CD4-positive, CD25-positive, alpha-beta regulatory T cell (primary cell): ENCODE measurements at regions not wholly inside any gene's neighbourhood (a gene's known extent, or its start where the extent isn't known, plus 50 kb on each side); places are given as distances from the start of the nearest gene placed in this dataset.
"Not testable (repeated sequence)": the region's sequence is repeated elsewhere in the genome, so short reads cannot be mapped to it uniquely, and the experiment has no call there.

Source experiments
- ATAC-seq, 2 donors: fragments of 150-1000 bp; cut with Tn5 transposase; one replicate each; pipeline ENCODE4 v1.10.0; 2021; ENCODE audit warnings: low read depth in 2 of 2, moderate number of reproducible peaks in 2 of 2, moderate library complexity in 1 of 2
- DNase-seq, 3 donors: peaks; one replicate each; pipeline versions ENCODE4 v3.0.0 to v3.0.0-alpha.2; 2012 to 2022; ENCODE audit warnings: mixed read lengths in 1 of 3
- H3K27ac ChIP-seq: one replicate; pipeline ENCODE4 v1.7.0; 2013; ENCODE audit warnings: mild to moderate bottlenecking, low read length; ENCODE audit not compliant: insufficient read depth, poor library complexity, severe bottlenecking
- H3K27me3 ChIP-seq: one replicate; pipeline ENCODE4 v1.7.0; 2013; ENCODE audit warnings: low read length; ENCODE audit not compliant: control insufficient read depth, insufficient read depth
- H3K36me3 ChIP-seq: one replicate; pipeline ENCODE4 v1.7.0; 2013; ENCODE audit warnings: mild to moderate bottlenecking, low read length, moderate library complexity; ENCODE audit not compliant: control insufficient read depth, insufficient read depth
- H3K4me1 ChIP-seq: 2 replicates; pipeline ENCODE4 v1.7.0; 2013; ENCODE audit warnings: mild to moderate bottlenecking, low read length; ENCODE audit not compliant: insufficient read depth, control insufficient read depth, poor library complexity, severe bottlenecking
- H3K4me3 ChIP-seq: one replicate; pipeline ENCODE4 v1.7.0; 2013; ENCODE audit warnings: low read depth, mild to moderate bottlenecking, low read length, moderate library complexity
- H3K9me3 ChIP-seq, 2 experiments: 1 replicate in 1 of 2; 2 replicates in 1 of 2; pipeline ENCODE4 v1.7.0; 2013; ENCODE audit warnings: low read length in 2 of 2, mild to moderate bottlenecking in 1 of 2, moderate library complexity in 1 of 2; ENCODE audit not compliant: control insufficient read depth in 2 of 2
- H3K27ac Mint-ChIP-seq, 3 donors: one replicate each; pipeline ENCODE4 v1.8.0; 2020 to 2022; ENCODE audit warnings: mild to moderate bottlenecking in 3 of 3, mixed read lengths in 3 of 3, moderate library complexity in 2 of 3
- H3K27me3 Mint-ChIP-seq: one replicate; pipeline ENCODE4 v1.8.0; 2022; ENCODE audit warnings: mild to moderate bottlenecking, mixed read lengths
- H3K36me3 Mint-ChIP-seq: one replicate; pipeline ENCODE4 v1.8.0; 2020; ENCODE audit warnings: mixed read lengths
- H3K4me1 Mint-ChIP-seq, 4 donors: one replicate each; pipeline ENCODE4 v1.8.0; 2020 to 2022; ENCODE audit warnings: mixed read lengths in 4 of 4, mild to moderate bottlenecking in 1 of 4
- H3K4me3 Mint-ChIP-seq, 4 donors: one replicate each; pipeline ENCODE4 v1.8.0; 2020 to 2022; ENCODE audit warnings: mild to moderate bottlenecking in 4 of 4, mixed read lengths in 4 of 4, moderate library complexity in 3 of 4
- H3K9me3 Mint-ChIP-seq, 7 donors: one replicate each; pipeline ENCODE4 v1.8.0; 2020 to 2022; ENCODE audit warnings: mixed read lengths in 7 of 7, mild to moderate bottlenecking in 3 of 7, moderate library complexity in 2 of 7

DNA sequence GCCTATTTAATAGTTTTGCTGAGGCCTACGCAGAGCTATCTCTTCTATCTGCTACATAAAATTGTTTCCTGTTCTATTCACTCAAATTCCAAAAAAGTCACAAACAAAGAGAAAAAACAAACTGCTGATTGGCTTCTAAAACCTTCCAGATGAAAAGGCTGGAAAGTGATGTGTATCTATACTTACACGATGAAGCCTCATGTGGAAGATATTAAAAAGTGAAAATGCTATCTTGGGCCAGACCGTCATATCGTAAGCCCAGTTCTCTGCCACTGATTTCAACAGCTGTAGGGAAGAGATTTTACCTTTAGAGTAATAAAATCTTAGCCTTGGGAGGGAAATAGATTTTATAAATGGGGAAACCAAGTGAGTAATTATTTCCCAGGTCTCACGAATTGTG, 394.8 kb downstream of the KIF20B start:
- no peak for DNase-seq
- no peaks in the 10 kb centered on the region for H3K4me1 ChIP-seq
- Mint-ChIP-seq H3K9me3 (peaks cover 0 to 1% (median 0%) of the 10 kb centered on the region in 7 donors), H3K27me3 (no peaks in the 10 kb centered on the region), H3K27ac (no peak overlapping the region), H3K4me1 (no peaks in the 10 kb centered on the region), H3K4me3 (no peak overlapping the region), H3K36me3 (no peaks in the 10 kb centered on the region)
- H3K9me3 ChIP-seq = no peaks in the 10 kb centered on the region
- no peaks in the 10 kb centered on the region for H3K27me3 ChIP-seq
- no peak overlapping the region for H3K27ac ChIP-seq
- no peak for ATAC-seq
- no peaks in the 10 kb centered on the region for H3K36me3 ChIP-seq
- H3K4me3 ChIP-seq = no peak overlapping the region

DNA sequence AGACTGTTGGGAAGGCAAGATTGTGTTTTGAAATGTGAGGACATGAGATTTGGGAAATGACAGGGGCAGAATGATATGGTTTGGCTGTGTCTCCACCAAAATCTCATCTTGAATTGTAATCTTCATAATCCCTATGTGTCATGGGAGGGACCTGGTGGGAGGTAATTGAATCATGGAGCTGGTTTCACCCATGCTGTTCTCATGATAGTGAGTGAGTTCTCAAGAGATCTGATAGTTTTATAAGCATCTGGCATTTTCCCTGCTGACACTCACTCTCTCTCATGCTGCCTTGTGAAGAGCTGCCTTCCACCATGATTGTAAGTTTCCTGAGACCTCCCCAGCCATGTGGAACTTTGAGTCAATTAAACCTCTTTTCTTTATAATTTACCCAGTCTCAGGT, 406.2 kb downstream of the KIF20B start:
- H3K4me1 ChIP-seq, H3K36me3 ChIP-seq, H3K9me3 Mint-ChIP-seq, H3K27ac ChIP-seq, H3K4me1 Mint-ChIP-seq, H3K4me3 ChIP-seq, ATAC-seq, H3K4me3 Mint-ChIP-seq, H3K9me3 ChIP-seq, DNase-seq, H3K27me3 ChIP-seq, H3K27ac Mint-ChIP-seq, H3K27me3 Mint-ChIP-seq, H3K36me3 Mint-ChIP-seq: not testable (repeated sequence)

DNA sequence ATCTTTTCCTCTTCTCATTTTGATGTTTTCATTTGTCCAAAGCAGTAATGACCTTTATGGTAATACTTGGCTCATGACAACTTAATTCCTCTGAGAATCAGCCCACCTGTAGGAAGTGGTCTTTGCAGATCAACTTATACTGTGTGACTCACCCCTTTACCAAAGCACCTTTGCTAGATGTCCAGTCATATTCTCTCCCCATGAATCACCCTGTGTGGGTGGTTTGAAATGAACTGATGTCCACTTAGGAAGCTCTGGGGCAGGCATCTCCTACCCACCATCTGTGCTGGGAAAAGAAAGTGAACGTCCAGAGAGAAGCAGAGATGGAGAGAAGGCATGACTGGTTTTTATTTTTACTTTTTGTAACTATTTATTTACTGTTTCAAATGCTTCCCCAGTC, 410.3 kb downstream of the KIF20B start:
- Histone ChIP-seq H3K27me3 (no peaks in the 10 kb centered on the region), H3K4me3 (no peak overlapping the region), H3K9me3 (no peaks in the 10 kb centered on the region), H3K27ac (no peak overlapping the region), H3K4me1 (no peaks in the 10 kb centered on the region), H3K36me3 (no peaks in the 10 kb centered on the region)
- Mint-ChIP-seq H3K36me3 (no peaks in the 10 kb centered on the region), H3K9me3 (peaks cover 0 to 7% (median 5%) of the 10 kb centered on the region in 7 donors), H3K27me3 (no peaks in the 10 kb centered on the region), H3K4me3 (no peak overlapping the region), H3K4me1 (no peaks in the 10 kb centered on the region), H3K27ac (no peak overlapping the region)
- ATAC-seq = no peak
- no peak for DNase-seq

DNA sequence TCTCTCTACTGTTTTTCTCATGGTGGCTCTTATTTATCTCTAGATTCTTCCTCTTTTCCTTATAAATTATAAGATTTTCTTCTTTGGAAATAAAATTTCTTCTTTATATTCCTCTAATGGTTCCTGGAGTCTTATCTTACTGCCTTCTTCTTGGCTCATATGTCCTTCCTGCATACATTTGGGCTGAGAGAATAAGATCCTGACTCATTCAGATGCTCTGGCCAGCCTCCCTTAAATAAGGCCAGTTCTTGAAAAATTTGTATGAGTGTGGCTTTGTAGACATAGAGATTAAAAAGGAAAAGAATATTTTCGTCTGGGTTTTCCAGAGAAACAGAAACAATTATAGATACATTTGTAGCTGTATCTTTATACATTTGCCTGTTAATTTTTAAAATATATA, 411.3 kb downstream of the KIF20B start:
- H3K4me3 Mint-ChIP-seq = no peak overlapping the region
- H3K36me3 ChIP-seq = no peaks in the 10 kb centered on the region

DNA sequence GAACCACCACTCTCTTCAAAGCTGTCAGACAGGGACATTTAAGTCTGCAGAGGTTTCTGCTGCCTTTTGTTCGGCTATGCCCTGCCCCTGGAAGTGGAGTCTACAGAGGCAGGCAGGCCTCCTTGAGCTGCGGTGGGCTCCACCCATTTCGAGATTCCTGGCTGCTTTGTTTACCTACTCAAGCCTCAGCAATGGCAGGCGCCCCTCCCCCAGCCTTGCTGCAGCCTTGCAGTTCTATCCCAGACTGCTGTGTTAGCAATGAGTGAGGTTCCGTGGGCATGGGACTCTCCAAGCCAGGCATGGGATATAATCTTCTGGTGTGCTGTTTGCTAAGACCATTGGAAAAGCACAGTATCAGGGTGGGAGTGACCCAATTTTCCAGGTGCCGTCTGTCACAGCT, 417.2 kb downstream of the KIF20B start:
- H3K4me1 Mint-ChIP-seq, H3K27ac ChIP-seq, H3K36me3 Mint-ChIP-seq, ATAC-seq, H3K27me3 ChIP-seq, H3K9me3 ChIP-seq, H3K4me1 ChIP-seq, H3K27me3 Mint-ChIP-seq, H3K27ac Mint-ChIP-seq, H3K36me3 ChIP-seq, H3K4me3 Mint-ChIP-seq, H3K4me3 ChIP-seq, DNase-seq: not testable (repeated sequence)
- H3K9me3 Mint-ChIP-seq = peaks cover 0 to 19% (median 4%) of the 10 kb centered on the region in 7 donors

More for the DNA sequence above, 411.3 kb downstream of the KIF20B start:
- no peaks in the 10 kb centered on the region for H3K4me1 Mint-ChIP-seq
- DNase-seq = no peak
- Histone ChIP-seq H3K4me3 (no peak overlapping the region), H3K27me3 (no peaks in the 10 kb centered on the region), H3K27ac (no peak overlapping the region), H3K9me3 (no peaks in the 10 kb centered on the region), H3K4me1 (no peaks in the 10 kb centered on the region)
- H3K9me3 Mint-ChIP-seq = peaks cover 0 to 10% (median 5%) of the 10 kb centered on the region in 7 donors
- no peak overlapping the region for H3K27ac Mint-ChIP-seq
- H3K27me3 Mint-ChIP-seq = no peaks in the 10 kb centered on the region
- no peak for ATAC-seq
- no peaks in the 10 kb centered on the region for H3K36me3 Mint-ChIP-seq

DNA sequence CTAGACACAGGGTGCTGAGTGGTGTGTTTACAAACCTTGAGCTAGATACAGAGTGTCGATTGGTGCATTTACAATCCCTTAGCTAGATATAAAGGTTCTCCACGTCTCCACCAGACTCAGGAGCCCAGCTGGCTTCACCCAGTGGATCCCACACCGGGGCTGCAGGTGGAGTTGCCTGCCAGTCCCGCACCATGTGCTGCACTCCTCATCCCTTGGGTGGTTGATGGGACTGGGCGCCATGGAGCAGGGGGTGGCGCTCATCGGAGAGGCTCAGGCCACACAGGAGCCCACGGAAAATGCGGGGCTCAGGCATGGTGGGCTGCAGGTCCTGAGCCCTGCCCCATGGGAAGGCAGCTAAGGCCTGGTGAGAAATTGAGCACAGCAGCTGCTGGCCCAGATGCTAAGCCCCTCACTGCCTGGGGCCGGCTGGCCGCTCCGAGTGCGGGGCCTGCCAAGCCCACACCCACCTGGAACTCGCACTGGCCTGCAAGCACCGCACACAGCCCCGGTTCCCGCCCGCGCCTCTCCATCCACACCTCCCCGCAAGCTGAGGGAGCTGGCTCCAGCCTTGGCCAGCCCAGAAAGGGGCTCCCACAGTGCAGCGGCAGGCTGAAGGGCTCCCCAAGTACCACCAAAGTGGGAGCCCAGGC, 418.4 kb downstream of the KIF20B start:
- not testable (repeated sequence) for H3K27ac Mint-ChIP-seq, H3K36me3 Mint-ChIP-seq, H3K27me3 ChIP-seq, H3K9me3 ChIP-seq, H3K4me1 Mint-ChIP-seq, H3K27me3 Mint-ChIP-seq, ATAC-seq, H3K4me3 ChIP-seq, H3K36me3 ChIP-seq, DNase-seq, H3K4me3 Mint-ChIP-seq, H3K27ac ChIP-seq, H3K4me1 ChIP-seq
- H3K9me3 Mint-ChIP-seq = peaks cover 0 to 19% (median 4%) of the 10 kb centered on the region in 7 donors

DNA sequence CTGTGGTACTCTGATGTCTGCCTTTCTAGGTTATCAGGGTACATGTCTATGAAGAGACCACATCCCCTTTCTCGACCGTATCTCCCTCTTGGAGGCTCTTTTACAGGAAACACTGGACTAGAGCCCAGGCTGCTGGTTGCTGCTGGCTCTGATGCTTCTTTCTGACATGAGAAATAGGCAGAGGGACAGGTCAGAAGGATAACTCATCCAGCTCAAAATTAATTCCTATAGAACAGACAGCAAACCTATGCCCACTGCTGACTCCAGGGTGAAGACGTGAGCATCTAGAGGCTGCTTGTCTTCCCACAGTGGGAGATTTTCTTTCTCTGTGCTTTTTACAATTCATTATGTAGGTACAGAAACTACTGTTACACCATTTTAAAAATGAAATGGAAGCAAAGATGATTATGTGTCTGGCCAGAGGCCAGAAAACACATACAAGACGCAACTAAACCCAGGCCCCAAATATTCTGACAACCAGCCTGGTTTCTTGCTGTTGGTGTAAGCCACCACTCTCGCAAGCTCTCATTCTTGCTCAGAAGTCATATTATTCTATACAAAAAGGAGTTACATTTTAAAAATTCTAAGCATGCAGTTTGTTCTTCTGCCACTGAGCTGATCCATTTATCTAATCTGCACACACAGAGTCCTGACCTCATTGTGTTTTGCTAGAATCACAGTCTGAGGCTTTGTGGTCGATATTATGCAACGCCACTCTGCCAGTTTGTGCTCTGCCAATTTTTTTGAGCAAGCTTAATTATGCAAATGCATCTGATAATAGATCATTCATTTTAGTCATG, 424.3 kb downstream of the KIF20B start:
- Histone ChIP-seq H3K27me3 (no peaks in the 10 kb centered on the region), H3K27ac (no peak overlapping the region), H3K4me3 (no peak overlapping the region), H3K36me3 (no peaks in the 10 kb centered on the region), H3K4me1 (no peaks in the 10 kb centered on the region), H3K9me3 (no peaks in the 10 kb centered on the region)
- no peaks in the 10 kb centered on the region for H3K9me3 Mint-ChIP-seq
- DNase-seq (no peak), ATAC-seq (no peak)
- H3K27ac Mint-ChIP-seq = no peak overlapping the region
- no peaks in the 10 kb centered on the region for H3K4me1 Mint-ChIP-seq
- H3K36me3 Mint-ChIP-seq = no peaks in the 10 kb centered on the region
- no peaks in the 10 kb centered on the region for H3K27me3 Mint-ChIP-seq
- H3K4me3 Mint-ChIP-seq = no peak overlapping the region

DNA sequence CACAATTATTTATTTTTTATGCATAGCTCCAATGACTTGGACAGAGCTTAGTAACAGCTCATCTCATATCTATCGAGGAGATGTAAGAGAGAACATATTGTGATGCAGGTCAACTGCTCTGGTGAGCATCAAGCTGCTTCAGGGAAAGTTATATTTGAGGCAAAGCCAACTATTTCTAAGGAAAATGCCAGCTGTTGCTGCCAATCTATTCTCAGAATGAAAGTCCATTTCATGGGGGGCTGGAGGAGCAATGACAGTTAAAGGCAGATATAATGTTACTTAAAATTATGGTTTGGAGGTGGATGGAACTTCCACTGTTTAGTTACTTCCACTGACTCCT, 424.8 kb downstream of the KIF20B start:
- DNase-seq (no peak), ATAC-seq (no peak)
- Histone ChIP-seq H3K9me3 (no peaks in the 10 kb centered on the region), H3K4me1 (no peaks in the 10 kb centered on the region), H3K36me3 (no peaks in the 10 kb centered on the region), H3K4me3 (no peak overlapping the region), H3K27me3 (no peaks in the 10 kb centered on the region), H3K27ac (no peak overlapping the region)
- H3K9me3 Mint-ChIP-seq = peaks cover 0 to under 1% (median 0%) of the 10 kb centered on the region in 7 donors
- H3K36me3 Mint-ChIP-seq = no peaks in the 10 kb centered on the region
- H3K4me3 Mint-ChIP-seq = no peak overlapping the region
- H3K27ac Mint-ChIP-seq = no peak overlapping the region
- no peaks in the 10 kb centered on the region for H3K4me1 Mint-ChIP-seq
- H3K27me3 Mint-ChIP-seq = no peaks in the 10 kb centered on the region
